ENCODE measurements at regions not wholly inside any gene's neighbourhood (a gene's known extent, or its start where the extent isn't known, plus 50 kb on each side); places are given as distances from the start of the nearest gene placed in this dataset.

- Histone ChIP-seq H4K20me1 (replicated peaks; ENCODE audit: control insufficient read depth, insufficient read depth, low read length) (no peaks in the 10 kb centered on the region), H3K79me2 (ENCODE audit: control insufficient read depth, insufficient read depth, low read length) (no peaks in the 10 kb centered on the region), H2AFZ (ENCODE audit: low read depth, low read length) (no peak overlapping the region), H3K4me2 (ENCODE audit: insufficient read depth, low read length) (no peak overlapping the region), H3K9me3 (replicated peaks; ENCODE audit: control insufficient read depth, insufficient read depth, low read depth, low read length) (0 out of 2 replicates have a peak, but pooled peaks cover 1% of the 10 kb centered on the region), H3K27me3 (ENCODE audit: control insufficient read depth in 2 of 2, insufficient read depth in 2 of 2, low read length in 2 of 2) (no peaks in the 10 kb centered on the region), H3K9me1 (ENCODE audit: control insufficient read depth, insufficient read depth, low read length) (no peaks in the 10 kb centered on the region), H3K4me3 (no peak overlapping the region), H3K36me3 (ENCODE audit: control insufficient read depth, insufficient read depth, low read length) (no peaks in the 10 kb centered on the region), H3K27ac (ENCODE audit: extremely low read depth, low read depth, low read length) (no peak overlapping the region), H3K9ac (ENCODE audit: insufficient read depth in 1 of 2, low read depth in 2 of 2, low read length in 2 of 2) (no peak overlapping the region), H3K4me1 (replicated peaks in 1 of 2; ENCODE audit: control insufficient read depth in 2 of 2, insufficient read depth in 2 of 2, low read length in 2 of 2) (no peaks in the 10 kb centered on the region)
- intact Hi-C loops (cut with micrococcal nuclease) = no loop called here
- in situ Hi-C loops (cut with MboI) = no loop called here
- BruUV-seq (replicated peaks) = no TSS peak
- ATAC-seq = peak; percentile 34; the same call in 1 of the 3 replicates
- WGBS (ENCODE audit: insufficient coverage, low coverage, missing lambda C conversion rate) = 6% methylated on average over 3 of the region's 3 CpGs
- CTCF ChIA-PET (ENCODE audit: low intra/inter-chr PET ratio) = interaction anchor here (0.6 to 0.7 kb wide), 2 partner anchors 570 to 571 kb away, joined by 3 read pairs; no protein-coding TSS in a partner anchor
- FAIRE-seq = peak; percentile 52
- POLR2A ChIA-PET = no interaction called here
- DNase-seq (ENCODE audit: extremely low read depth in 1 of 4, low spot score in 3 of 4) = peak in 1 of 4 experiments; percentile 10
- peak; percentile 4; the same call in 1 of the 2 replicates for TF ChIP-seq REST (IDR thresholded peaks at IDR 0.05; ENCODE audit: borderline replicate concordance)
- TF ChIP-seq REST (CRISPR knock-in tag; IDR thresholded peaks at IDR 0.05; ENCODE audit: low read depth) = no peak
- no peak for TF ChIP-seq HMGN3 (IDR thresholded peaks at IDR 0.05; ENCODE audit: borderline replicate concordance, extremely low read depth, insufficient read length, low read depth, low read length)
- peak; percentile 26; the same call in 1 of the 2 replicates for TF ChIP-seq ZNF121 (CRISPR knock-in tag; conservative IDR thresholded peaks at IDR 0.05)
- no peak for TF ChIP-seq FOXK2 (conservative IDR thresholded peaks at IDR 0.05 in 1 of 2, IDR thresholded peaks at IDR 0.05 in 1 of 2; ENCODE audit: low read depth in 2 of 2)
- TF ChIP-seq ELK1 (CRISPR knock-in tag; IDR thresholded peaks at IDR 0.05) = no peak
- TF ChIP-seq SAFB (IDR thresholded peaks at IDR 0.05; ENCODE audit: borderline replicate concordance, low read depth, low read length) = no peak
- peak; percentile 23 to 57; a peak in 2 of 4 replicates for TF ChIP-seq RAD21 (CRISPR knock-in tag; conservative IDR thresholded peaks at IDR 0.05 in 1 of 2, IDR thresholded peaks at IDR 0.05 in 1 of 2)
- TF ChIP-seq RFX1 (IDR thresholded peaks at IDR 0.05) = no peak
- TF ChIP-seq FOS (IDR thresholded peaks at IDR 0.05; ENCODE audit: extremely low read depth, insufficient read length) = no peak
- TF ChIP-seq CTCF (IDR thresholded peaks at IDR 0.05 in 2 of 3, conservative IDR thresholded peaks at IDR 0.05 in 1 of 3; ENCODE audit: insufficient read depth in 2 of 3, low read depth in 1 of 3, low read length in 3 of 3) = peak; percentile 19 to 54 (median 44); a peak in 3 of 6 replicates
Observed at GRCh38 chr10:6838118-6838517, 258.0 kb upstream of the PRKCQ start.
